Stimulated activated naive CD4-positive, alpha-beta T cell treated with Interleukin-2 at 50 U/mL for 16 hours (primary cell): ENCODE measurements at regions not wholly inside any gene's neighbourhood (a gene's known extent, or its start where the extent isn't known, plus 50 kb on each side); places are given as distances from the start of the nearest gene placed in this dataset.

Experiments
- DNase-seq: peaks from one replicate; lab custom pipeline; 2025; lab: John Stamatoyannopoulos, UW

GRCh38 chr18:47333926-47334635 is 82.6 kb upstream of the SKOR2 start:
- DNase-seq = no peak

- no peak for DNase-seq
Measured at GRCh38 chr18:47331641-47332040, 80.2 kb upstream of the SKOR2 start.

DNA sequence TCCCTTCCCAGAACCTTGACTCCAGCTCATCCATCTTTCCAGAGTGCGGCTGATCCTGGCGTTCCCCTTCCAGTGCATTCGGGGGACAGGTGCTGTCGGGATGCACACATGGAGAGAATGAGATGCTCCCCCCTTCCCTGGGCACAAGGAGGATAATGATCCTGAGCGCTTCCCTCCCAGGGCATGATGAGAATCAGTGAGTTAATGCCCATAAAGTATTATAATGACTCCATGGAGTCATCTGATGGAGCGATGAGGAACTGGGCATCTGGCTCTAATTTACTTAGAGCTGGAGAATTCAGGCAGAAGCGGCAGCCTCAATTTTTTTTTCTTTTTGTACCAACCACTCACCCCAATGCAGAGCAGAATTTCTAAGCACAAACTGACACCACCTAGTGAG is 79.6 kb upstream of the SKOR2 start:
- DNase-seq = no peak

GRCh38 chr18:47323158-47323557 is 71.7 kb upstream of the SKOR2 start:
- DNase-seq = no peak

- no peak for DNase-seq
Measured at GRCh38 chr18:47321815-47322214, 70.4 kb upstream of the SKOR2 start.

DNA sequence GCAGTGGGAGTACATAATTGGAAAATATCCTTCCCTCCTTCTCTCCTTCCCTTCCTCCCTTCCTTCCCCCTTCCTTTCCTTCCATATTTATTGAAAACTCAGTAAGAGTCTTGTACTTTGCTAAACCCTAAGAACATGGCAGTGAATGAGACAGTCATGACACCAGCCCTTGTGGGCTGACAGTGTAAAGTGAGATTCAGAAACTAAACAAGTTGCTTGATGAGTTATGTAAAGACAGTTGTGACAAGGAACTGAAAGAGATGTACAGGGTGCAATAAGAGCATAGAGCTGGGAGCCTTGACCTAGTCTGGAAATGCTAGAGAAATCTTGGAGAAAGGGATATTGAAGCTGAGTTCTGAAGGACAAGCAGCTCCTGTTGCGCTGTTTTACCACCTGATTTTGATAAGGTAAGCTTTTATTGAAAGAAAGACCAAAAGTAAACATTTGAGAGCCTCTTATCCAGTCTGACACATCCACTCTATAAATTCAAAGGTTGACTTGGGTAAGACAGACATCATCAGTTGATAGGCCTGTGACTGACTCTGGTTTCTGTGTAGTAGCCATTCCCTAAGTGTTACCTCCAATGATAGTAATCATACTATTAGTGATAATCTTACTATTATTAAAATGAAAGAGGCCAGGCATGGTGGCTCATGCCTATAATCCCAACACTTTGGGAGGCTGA is 66.5 kb upstream of the SKOR2 start:
- no peak for DNase-seq

- no peak for DNase-seq
Measured at GRCh38 chr18:47316924-47317323, 65.5 kb upstream of the SKOR2 start.

DNA sequence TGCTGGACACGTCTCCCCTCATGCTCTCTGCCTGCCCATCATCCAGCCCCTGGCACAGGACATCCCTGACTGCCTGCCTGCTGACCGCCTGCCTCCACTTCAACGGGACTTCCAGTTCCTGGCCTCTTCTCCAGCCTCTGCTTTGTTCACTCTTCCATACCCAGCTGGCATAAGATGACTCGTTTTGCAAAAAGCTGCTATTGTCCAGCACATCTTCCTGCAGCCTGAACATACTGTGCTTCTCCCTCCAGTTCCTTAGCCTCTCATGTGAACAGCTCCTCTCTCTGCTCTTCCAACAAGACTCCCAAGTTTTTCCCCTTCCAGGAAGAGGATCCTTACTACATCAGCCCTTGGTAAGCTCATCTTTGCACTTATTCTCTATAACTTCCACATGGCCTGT is 62.4 kb upstream of the SKOR2 start:
- no peak for DNase-seq

- DNase-seq = no peak
Measured at GRCh38 chr18:47311585-47311984, 60.1 kb upstream of the SKOR2 start.
